ENCODE measurements at regions not wholly inside any gene's neighbourhood (a gene's known extent, or its start where the extent isn't known, plus 50 kb on each side); places are given as distances from the start of the nearest gene placed in this dataset.

DNA sequence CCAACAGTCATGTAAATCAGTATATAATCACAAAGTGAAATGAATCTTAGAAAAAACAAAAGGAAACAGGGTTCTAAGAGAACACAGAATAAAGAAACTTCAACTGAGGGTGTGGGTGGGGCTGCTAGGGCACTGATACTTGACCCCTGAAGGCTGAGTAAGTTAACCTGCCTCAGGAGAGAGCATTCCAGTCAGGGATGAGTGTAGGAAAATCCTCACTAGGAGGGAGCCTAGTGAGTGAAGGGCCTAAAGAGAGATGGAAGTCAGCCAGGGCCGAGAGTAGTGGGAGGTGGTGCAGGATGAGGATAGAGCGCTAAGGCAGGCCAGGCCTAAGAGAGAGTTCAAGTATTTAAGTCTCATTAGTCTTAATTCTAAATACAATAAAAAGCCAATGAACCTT lies 342.6 kb downstream of the SATB2 start:
- TF ChIP-seq, protein P1, sequence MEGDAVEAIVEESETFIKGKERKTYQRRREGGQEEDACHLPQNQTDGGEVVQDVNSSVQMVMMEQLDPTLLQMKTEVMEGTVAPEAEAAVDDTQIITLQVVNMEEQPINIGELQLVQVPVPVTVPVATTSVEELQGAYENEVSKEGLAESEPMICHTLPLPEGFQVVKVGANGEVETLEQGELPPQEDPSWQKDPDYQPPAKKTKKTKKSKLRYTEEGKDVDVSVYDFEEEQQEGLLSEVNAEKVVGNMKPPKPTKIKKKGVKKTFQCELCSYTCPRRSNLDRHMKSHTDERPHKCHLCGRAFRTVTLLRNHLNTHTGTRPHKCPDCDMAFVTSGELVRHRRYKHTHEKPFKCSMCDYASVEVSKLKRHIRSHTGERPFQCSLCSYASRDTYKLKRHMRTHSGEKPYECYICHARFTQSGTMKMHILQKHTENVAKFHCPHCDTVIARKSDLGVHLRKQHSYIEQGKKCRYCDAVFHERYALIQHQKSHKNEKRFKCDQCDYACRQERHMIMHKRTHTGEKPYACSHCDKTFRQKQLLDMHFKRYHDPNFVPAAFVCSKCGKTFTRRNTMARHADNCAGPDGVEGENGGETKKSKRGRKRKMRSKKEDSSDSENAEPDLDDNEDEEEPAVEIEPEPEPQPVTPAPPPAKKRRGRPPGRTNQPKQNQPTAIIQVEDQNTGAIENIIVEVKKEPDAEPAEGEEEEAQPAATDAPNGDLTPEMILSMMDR (IDR thresholded peaks at IDR 0.05): no peak
- no peak for TF ChIP-seq ZFX (IDR thresholded peaks at IDR 0.05; ENCODE audit: borderline replicate concordance)

All from 22Rv1 (cell line).